Mucosa of stomach (tissue), 1 donor: ENCODE measurements at regions not wholly inside any gene's neighbourhood (a gene's known extent, or its start where the extent isn't known, plus 50 kb on each side); places are given as distances from the start of the nearest gene placed in this dataset.
"Not testable (repeated sequence)": the region's sequence is repeated elsewhere in the genome, so short reads cannot be mapped to it uniquely, and the experiment has no call there.

ENCODE experiments used
- H3K27me3 ChIP-seq: one replicate; pipeline ENCODE4 v1.7.0; 2013; ENCODE audit warnings: mild to moderate bottlenecking, low read length; ENCODE audit not compliant: control insufficient read depth, insufficient read depth
- H3K36me3 ChIP-seq: one replicate; pipeline ENCODE4 v1.7.0; 2013; ENCODE audit warnings: low read length; ENCODE audit not compliant: control insufficient read depth, insufficient read depth
- H3K4me1 ChIP-seq: one replicate; pipeline ENCODE4 v1.7.0; 2013; ENCODE audit warnings: mild to moderate bottlenecking, low read length; ENCODE audit not compliant: control insufficient read depth, insufficient read depth
- H3K4me3 ChIP-seq: one replicate; pipeline ENCODE4 v1.7.0; 2013; ENCODE audit warnings: low read length
- H3K9ac ChIP-seq: one replicate; pipeline ENCODE4 v1.7.0; 2013; ENCODE audit warnings: mild to moderate bottlenecking, low read length, moderate library complexity
- H3K9me3 ChIP-seq: one replicate; pipeline ENCODE4 v1.7.0; 2013; ENCODE audit warnings: mild to moderate bottlenecking, low read length, moderate library complexity; ENCODE audit not compliant: control insufficient read depth
- donor health status: Pancreatic carcinoma.

GRCh38 chr22:27073601-27074425, 416.4 kb downstream of the MIAT start:
- Histone ChIP-seq H3K9me3 (no peaks in the 10 kb centered on the region), H3K4me3 (no peak overlapping the region), H3K4me1 (no peaks in the 10 kb centered on the region), H3K36me3 (no peaks in the 10 kb centered on the region), H3K9ac (no peak overlapping the region), H3K27me3 (peaks cover 3% of the 10 kb centered on the region)

DNA sequence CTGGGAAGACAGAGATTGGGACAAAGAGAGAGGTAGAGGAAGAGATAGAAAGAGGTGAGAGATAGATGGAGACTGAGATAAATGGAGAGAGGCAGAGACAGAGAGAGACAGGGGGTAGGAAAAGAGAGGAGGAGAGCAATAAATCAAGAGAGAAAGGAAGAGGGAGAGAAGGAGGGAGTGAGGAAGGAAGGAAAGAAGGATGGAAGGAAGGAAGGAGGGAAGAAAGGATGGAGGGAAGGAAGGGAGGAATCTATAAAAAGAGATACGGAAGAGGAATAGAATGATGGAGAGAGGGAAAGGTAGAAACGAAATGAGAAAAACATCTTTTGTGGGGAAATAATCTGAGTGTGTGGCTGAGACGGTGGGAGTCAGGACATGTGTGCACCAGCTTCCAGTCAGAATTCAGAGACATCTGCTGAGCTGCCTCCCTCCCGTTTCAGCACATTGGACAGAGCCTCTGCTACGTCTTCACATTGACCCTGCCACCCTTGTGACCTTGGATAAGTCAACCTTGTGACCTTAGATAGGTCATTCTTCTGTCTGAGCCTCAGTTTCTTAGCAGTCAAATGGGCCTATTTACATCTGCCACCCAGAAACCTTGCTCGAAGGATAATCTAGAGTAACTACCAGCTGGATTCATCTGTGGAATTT, 417.8 kb downstream of the MIAT start:
- H3K9ac ChIP-seq, result no peak overlapping the region
- no peak overlapping the region for H3K4me3 ChIP-seq
- H3K9me3 ChIP-seq, result no peaks in the 10 kb centered on the region
- no peaks in the 10 kb centered on the region for H3K36me3 ChIP-seq
- peaks cover 3% of the 10 kb centered on the region for H3K27me3 ChIP-seq
- no peaks in the 10 kb centered on the region for H3K4me1 ChIP-seq

DNA sequence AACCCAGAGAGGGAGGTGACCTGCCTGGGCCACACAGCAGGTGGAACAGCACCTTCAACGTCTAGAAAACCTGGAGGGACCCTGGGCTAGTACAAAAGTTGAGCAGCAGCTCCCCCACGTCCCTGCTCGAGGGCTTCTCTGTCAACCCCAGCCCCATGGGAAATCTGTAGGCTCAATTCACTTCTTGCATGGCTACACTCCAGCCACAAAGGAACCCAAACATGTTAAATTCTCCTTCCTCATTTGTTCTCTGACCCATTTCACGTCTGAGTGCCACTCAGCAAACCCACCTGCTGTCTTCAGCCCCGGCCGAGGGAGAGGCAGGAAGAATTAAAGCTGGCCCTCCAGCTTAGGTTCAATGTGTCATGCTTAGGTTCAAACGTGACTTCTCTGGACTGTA, 418.5 kb downstream of the MIAT start:
- no peak overlapping the region for H3K4me3 ChIP-seq
- no peaks in the 10 kb centered on the region for H3K9me3 ChIP-seq
- peaks cover 3% of the 10 kb centered on the region for H3K27me3 ChIP-seq
- H3K36me3 ChIP-seq, result no peaks in the 10 kb centered on the region
- H3K9ac ChIP-seq, result no peak overlapping the region
- H3K4me1 ChIP-seq, result no peaks in the 10 kb centered on the region

DNA sequence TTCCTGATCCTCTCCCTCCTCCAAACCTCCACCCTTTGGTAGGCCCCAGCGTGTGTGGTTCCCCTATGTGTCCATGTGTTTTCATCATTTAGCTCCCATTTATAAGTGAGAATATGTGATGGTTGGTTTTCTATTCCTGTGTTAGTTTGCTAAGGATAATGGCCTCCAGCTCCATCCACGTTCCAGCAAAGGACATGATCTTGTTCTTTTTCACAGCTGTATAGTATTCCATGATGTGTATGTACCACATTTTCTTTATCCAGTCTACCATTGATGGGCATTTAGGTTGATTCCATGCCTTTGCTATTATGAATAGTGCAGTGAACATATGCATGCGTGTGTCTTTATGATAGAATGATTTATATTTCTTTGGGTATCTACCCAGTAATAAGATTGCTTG, 420.7 kb downstream of the MIAT start:
- not testable (repeated sequence) for H3K4me3 ChIP-seq, H3K9ac ChIP-seq, H3K4me1 ChIP-seq, H3K36me3 ChIP-seq, H3K9me3 ChIP-seq, H3K27me3 ChIP-seq

DNA sequence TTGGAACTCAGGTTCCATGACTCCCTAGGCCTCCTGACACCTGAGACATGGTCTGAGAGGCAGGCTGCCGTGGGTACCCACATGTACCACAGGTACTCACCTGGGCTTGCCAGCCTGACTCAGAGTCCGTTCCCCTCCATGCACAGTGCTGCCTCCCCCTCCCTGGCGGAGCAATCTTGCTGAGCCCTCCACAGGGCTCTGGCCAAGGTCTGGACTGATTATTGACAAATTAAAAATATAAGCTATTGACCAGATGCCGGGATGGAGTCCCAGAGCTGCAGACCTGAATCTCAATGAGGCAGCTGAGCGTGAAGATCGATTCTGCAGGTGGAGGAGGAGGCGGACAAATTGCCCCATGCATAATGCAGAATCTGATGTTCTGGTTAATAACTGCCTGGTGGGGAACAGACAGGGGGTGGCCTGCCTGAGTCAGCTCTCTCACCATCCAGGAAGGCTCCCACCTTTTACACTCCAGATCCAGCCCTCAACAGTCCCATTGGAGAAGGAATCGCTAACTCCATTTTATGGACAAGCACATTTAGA, 422.7 kb downstream of the MIAT start:
- H3K36me3 ChIP-seq, result no peaks in the 10 kb centered on the region
- H3K9me3 ChIP-seq, result no peaks in the 10 kb centered on the region
- no peak overlapping the region for H3K4me3 ChIP-seq
- no peaks in the 10 kb centered on the region for H3K27me3 ChIP-seq
- no peak overlapping the region for H3K9ac ChIP-seq
- H3K4me1 ChIP-seq, result no peaks in the 10 kb centered on the region

- no peaks in the 10 kb centered on the region for H3K27me3 ChIP-seq
- H3K4me1 ChIP-seq, result no peaks in the 10 kb centered on the region
- H3K9ac ChIP-seq, result no peak overlapping the region
Observed at GRCh38 chr22:27080863-27081262, 423.5 kb downstream of the MIAT start.

GRCh38 chr22:27083610-27084009, 426.2 kb downstream of the MIAT start:
- H3K9ac ChIP-seq, result no peak overlapping the region
- no peaks in the 10 kb centered on the region for H3K36me3 ChIP-seq
- H3K9me3 ChIP-seq, result no peaks in the 10 kb centered on the region
- no peak overlapping the region for H3K4me3 ChIP-seq
- H3K4me1 ChIP-seq, result no peaks in the 10 kb centered on the region
- H3K27me3 ChIP-seq, result peaks cover 7% of the 10 kb centered on the region

More at GRCh38 chr22:27080863-27081262, 423.5 kb downstream of the MIAT start:
- no peaks in the 10 kb centered on the region for H3K36me3 ChIP-seq
- no peaks in the 10 kb centered on the region for H3K9me3 ChIP-seq
- H3K4me3 ChIP-seq, result no peak overlapping the region

- Histone ChIP-seq H3K4me1 (no peaks in the 10 kb centered on the region), H3K27me3 (peaks cover 7% of the 10 kb centered on the region), H3K36me3 (no peaks in the 10 kb centered on the region), H3K9me3 (no peaks in the 10 kb centered on the region), H3K4me3 (no peak overlapping the region), H3K9ac (no peak overlapping the region)
Observed at GRCh38 chr22:27084130-27084529, 426.7 kb downstream of the MIAT start.

GRCh38 chr22:27086080-27087044, 429.0 kb downstream of the MIAT start:
- Histone ChIP-seq H3K4me3 (no peak overlapping the region), H3K36me3 (no peaks in the 10 kb centered on the region), H3K9ac (no peak overlapping the region), H3K27me3 (peaks cover 7% of the 10 kb centered on the region), H3K9me3 (no peaks in the 10 kb centered on the region), H3K4me1 (no peaks in the 10 kb centered on the region)

DNA sequence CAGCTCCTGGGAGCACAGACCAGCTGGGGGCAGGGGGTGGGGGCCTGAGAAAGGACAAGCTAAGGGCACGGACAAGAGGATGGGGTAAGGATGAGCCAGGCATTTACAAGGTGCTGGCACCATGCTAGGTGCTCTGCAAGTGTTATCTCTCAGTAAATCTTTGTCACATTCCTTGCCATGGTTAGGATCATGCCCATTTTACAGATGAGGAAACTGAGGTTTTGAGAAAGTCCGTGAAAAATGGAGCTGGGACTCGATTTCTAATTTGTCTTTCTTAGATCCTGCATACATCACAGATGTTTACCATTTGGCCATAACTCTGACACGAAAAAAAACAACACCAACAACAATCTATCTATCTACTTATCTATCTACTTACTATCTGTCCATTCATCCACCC, 429.7 kb downstream of the MIAT start:
- Histone ChIP-seq H3K4me3 (no peak overlapping the region), H3K9me3 (no peaks in the 10 kb centered on the region), H3K27me3 (peaks cover 7% of the 10 kb centered on the region), H3K36me3 (no peaks in the 10 kb centered on the region), H3K9ac (no peak overlapping the region), H3K4me1 (no peaks in the 10 kb centered on the region)

GRCh38 chr22:27088026-27088425, 430.6 kb downstream of the MIAT start:
- H3K9ac ChIP-seq, result no peak overlapping the region
- H3K4me1 ChIP-seq, result no peaks in the 10 kb centered on the region
- peaks cover 7% of the 10 kb centered on the region for H3K27me3 ChIP-seq
- H3K4me3 ChIP-seq, result no peak overlapping the region
- H3K9me3 ChIP-seq, result no peaks in the 10 kb centered on the region
- H3K36me3 ChIP-seq, result no peaks in the 10 kb centered on the region
